Choroid plexus epithelial cell (primary cell): ENCODE measurements at regions not wholly inside any gene's neighbourhood (a gene's known extent, or its start where the extent isn't known, plus 50 kb on each side); places are given as distances from the start of the nearest gene placed in this dataset.

Experiments used
- DNase-seq: peaks from one replicate; pipeline ENCODE4 v3.0.0-alpha.2; 2010; ENCODE audit warnings: low read depth
- H3K4me3 ChIP-seq: 2 replicates; pipeline ENCODE4 v1.5.1; 2011; ENCODE audit warnings: low read depth, mild to moderate bottlenecking, control low read depth, low read length, moderate library complexity
- CTCF ChIP-seq: conservative IDR thresholded peaks from 2 replicates; pipeline ENCODE4 v1.5.1; 2011; ENCODE audit warnings: low read depth, mild to moderate bottlenecking, control low read depth, inconsistent platforms, low read length, moderate library complexity

GRCh38 chr20:39516964-39517363 is 554.8 kb downstream of the DHX35 start:
- no peak for TF ChIP-seq CTCF
- DNase-seq: no peak
- H3K4me3 ChIP-seq: no peak overlapping the region

- H3K4me3 ChIP-seq: no peak overlapping the region
- DNase-seq: no peak
- no peak for TF ChIP-seq CTCF
Observed at GRCh38 chr20:39504710-39505094, 542.6 kb downstream of the DHX35 start.

DNA sequence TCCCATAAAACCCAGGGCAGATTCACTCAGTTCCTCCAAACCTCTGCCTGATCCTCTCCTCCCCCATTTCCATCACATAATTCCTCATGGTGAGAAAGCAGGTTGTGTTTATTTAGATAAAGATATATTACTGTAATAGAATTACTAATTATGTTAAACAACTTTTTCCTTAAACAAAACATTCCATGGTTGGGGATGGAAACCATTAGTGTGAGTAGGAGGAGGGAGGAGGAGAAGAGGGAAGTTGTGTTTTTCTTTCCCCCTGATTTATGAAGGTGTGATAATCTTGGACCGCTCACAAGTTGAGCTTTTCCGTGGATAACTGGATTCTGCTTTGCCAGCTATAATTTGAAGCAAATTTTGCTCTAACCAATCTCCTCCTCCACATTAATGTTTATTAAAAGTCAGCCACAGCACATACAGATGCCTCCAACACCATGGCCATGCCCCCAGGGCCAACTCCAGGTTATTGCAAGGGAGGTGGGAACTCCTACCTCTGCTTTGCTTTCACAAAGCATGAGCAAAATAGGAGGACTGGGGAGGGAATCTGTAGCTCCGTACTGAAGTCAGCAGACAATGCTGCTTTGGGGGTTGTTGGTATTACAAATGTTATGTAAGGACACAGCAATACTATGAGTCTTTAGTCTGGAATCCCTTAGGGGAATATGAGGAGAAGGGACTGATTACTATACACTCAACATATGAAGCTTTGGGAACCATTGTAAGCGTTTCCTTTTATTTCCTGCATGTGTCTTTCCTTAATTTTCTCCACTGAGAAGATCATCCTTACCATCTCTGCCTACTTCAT is 542.0 kb downstream of the DHX35 start:
- no peak overlapping the region for H3K4me3 ChIP-seq
- no peak for TF ChIP-seq CTCF
- no peak for DNase-seq

- no peak for DNase-seq
- no peak overlapping the region for H3K4me3 ChIP-seq
- no peak for TF ChIP-seq CTCF
Observed at GRCh38 chr20:39492223-39492797, 530.2 kb downstream of the DHX35 start.

DNA sequence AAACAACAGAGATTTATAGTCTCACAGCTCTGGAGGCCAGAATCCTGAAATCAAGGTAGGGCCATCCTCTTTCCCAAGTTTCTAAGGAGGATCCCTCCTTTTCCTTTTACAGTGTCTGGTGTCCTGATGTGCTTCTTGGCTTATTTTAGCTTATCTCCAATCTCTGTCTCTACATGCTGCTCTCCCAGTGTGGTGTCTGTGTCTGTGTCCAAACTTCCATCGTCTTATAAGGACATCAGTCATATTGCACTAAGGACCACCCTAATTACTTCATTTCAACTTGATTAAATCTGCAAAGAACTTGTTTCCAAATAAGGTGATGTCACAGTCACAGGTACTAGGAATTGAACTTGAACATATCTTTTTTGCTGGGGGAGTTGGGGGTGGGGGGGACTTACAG is 529.6 kb downstream of the DHX35 start:
- TF ChIP-seq CTCF: no peak
- no peak for DNase-seq
- no peak overlapping the region for H3K4me3 ChIP-seq

DNA sequence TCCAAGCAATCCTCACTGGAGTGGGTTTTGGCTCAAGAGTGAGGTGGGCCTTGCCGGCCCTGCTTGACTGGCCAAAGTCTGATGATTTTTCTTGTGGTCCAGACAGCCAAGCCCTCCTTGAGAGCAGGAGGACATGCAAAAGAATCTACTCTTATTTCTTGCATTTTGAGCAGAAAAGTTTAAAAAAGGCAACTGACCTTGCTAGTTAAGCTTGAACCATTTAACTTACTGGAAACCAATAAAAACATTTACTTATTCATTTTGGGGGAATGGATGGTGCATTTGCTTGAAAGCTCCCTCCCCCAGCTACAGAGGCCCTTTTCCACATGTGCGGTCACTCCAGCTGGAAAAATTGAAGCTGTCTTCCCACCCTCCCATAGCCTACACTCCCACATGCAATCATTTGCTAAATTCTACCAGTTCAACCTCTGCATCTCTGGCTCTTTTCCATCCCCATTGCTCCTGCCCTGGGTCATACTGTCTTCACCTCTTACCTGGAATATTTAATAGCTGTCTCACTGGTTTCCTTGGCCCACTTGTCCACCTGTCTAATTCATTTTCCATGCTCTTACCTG is 527.9 kb downstream of the DHX35 start:
- no peak for DNase-seq
- TF ChIP-seq CTCF: no peak
- no peak overlapping the region for H3K4me3 ChIP-seq
